ENCODE measurements at regions not wholly inside any gene's neighbourhood (a gene's known extent, or its start where the extent isn't known, plus 50 kb on each side); places are given as distances from the start of the nearest gene placed in this dataset.

- TF ChIP-seq, protein P1, sequence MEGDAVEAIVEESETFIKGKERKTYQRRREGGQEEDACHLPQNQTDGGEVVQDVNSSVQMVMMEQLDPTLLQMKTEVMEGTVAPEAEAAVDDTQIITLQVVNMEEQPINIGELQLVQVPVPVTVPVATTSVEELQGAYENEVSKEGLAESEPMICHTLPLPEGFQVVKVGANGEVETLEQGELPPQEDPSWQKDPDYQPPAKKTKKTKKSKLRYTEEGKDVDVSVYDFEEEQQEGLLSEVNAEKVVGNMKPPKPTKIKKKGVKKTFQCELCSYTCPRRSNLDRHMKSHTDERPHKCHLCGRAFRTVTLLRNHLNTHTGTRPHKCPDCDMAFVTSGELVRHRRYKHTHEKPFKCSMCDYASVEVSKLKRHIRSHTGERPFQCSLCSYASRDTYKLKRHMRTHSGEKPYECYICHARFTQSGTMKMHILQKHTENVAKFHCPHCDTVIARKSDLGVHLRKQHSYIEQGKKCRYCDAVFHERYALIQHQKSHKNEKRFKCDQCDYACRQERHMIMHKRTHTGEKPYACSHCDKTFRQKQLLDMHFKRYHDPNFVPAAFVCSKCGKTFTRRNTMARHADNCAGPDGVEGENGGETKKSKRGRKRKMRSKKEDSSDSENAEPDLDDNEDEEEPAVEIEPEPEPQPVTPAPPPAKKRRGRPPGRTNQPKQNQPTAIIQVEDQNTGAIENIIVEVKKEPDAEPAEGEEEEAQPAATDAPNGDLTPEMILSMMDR (IDR thresholded peaks at IDR 0.05 in 2 of 3, conservative IDR thresholded peaks at IDR 0.05 in 1 of 3; ENCODE audit: borderline replicate concordance in 1 of 3, insufficient read depth in 1 of 3, low read depth in 2 of 3, low read length in 2 of 3): no peak
Observed at GRCh38 chr2:172297950-172298349, 129.4 kb upstream of the ITGA6 start (continued).

GRCh38 chr2:172299741-172300140 lies 127.6 kb upstream of the ITGA6 start:
- no peak overlapping the region for H3K9ac ChIP-seq (ENCODE audit: low read length)
- no peak overlapping the region for H3K4me2 ChIP-seq (ENCODE audit: low read length)
- no peak overlapping the region for H2AFZ ChIP-seq (ENCODE audit: low read depth, low read length, poor library complexity, severe bottlenecking)
- no peaks in the 10 kb centered on the region for H4K20me1 ChIP-seq (ENCODE audit: insufficient read depth)
- H3K4me3 ChIP-seq (replicated peaks in 1 of 2; ENCODE audit: low read depth in 1 of 2, low read length in 2 of 2): no peak overlapping the region
- no peak overlapping the region for H3K27ac ChIP-seq (ENCODE audit: low read depth, low read length)
- ATAC-seq (no peak), DNase-seq (ENCODE audit: low read depth, low spot score) (no peak)
- H3K4me1 ChIP-seq (ENCODE audit: control insufficient read depth in 1 of 2, insufficient read depth in 2 of 2, low read length in 2 of 2): no peaks in the 10 kb centered on the region
- no peaks in the 10 kb centered on the region for H3K79me2 ChIP-seq (ENCODE audit: insufficient read depth, low read length)
- no peaks in the 10 kb centered on the region for H3K9me2 ChIP-seq (ENCODE audit: insufficient read depth)
- H3K9me3 ChIP-seq (ENCODE audit: control insufficient read depth in 1 of 2, insufficient read depth in 1 of 2, low read depth in 1 of 2, low read length in 2 of 2): no peaks in the 10 kb centered on the region
- ChIA-PET POLR2A (no interaction called here), RAD21 (ENCODE audit: low non-redundant PET in 1 of 2, low total read pairs in 2 of 2, uncharacterized antibody in 2 of 2, unreplicated experiment in 2 of 2) (no interaction called here), CTCF (no interaction called here)
- intact Hi-C loops (cut with micrococcal nuclease): no loop called here
- BruUV-seq (replicated peaks): no TSS peak
- no peaks in the 10 kb centered on the region for H3K36me3 ChIP-seq (ENCODE audit: control insufficient read depth in 1 of 2, insufficient read depth in 2 of 2, low read length in 2 of 2)
- TF ChIP-seq SRF (IDR thresholded peaks at IDR 0.05; ENCODE audit: low read depth) (no peak), EZH2phosphoT487 (IDR thresholded peaks at IDR 0.05; ENCODE audit: borderline replicate concordance) (no peak), CEBPB (IDR thresholded peaks at IDR 0.05; ENCODE audit: low read depth) (no peak), SP1 (IDR thresholded peaks at IDR 0.05; ENCODE audit: low read depth) (no peak), ZNF274 (IDR thresholded peaks at IDR 0.05; ENCODE audit: low read depth, low read length) (no peak), SIN3A (IDR thresholded peaks at IDR 0.05; ENCODE audit: low read depth) (no peak), FOSL1 (IDR thresholded peaks at IDR 0.05; ENCODE audit: low read depth) (no peak), JUND (IDR thresholded peaks at IDR 0.05) (no peak), EZH2 (IDR thresholded peaks at IDR 0.05) (no peak), ZFX (IDR thresholded peaks at IDR 0.05) (no peak)
- no peaks in the 10 kb centered on the region for H3K27me3 ChIP-seq (ENCODE audit: insufficient read depth, low read length)

Measured in HCT116 (cell line).